Motor neuron (in vitro differentiated cells): ENCODE measurements at regions not wholly inside any gene's neighbourhood (a gene's known extent, or its start where the extent isn't known, plus 50 kb on each side); places are given as distances from the start of the nearest gene placed in this dataset.

Experiments
- ATAC-seq, 8 experiments: fragments of 200-7000 bp; cut with Tn5 transposase; replicated peaks in 6 of 8; 2 replicates each; pipeline ENCODE4 v1.8.0; 2021; ENCODE audit warnings: mild to moderate bottlenecking in 8 of 8, moderate library complexity in 8 of 8
- H3K27ac ChIP-seq, 2 donors: fragments of 250-450 bp; sonication (Bioruptor Pico); 2 replicates each; pipeline ENCODE4 v1.9.0; 2021; ENCODE audit warnings: antibody characterized with exemption in 2 of 2, mild to moderate bottlenecking in 2 of 2, moderate library complexity in 1 of 2
- H3K4me1 ChIP-seq, 2 donors: fragments of 250-450 bp; sonication (Bioruptor Pico); replicated peaks in 1 of 2; 2 replicates each; pipeline ENCODE4 v1.6.1; 2021; ENCODE audit warnings: antibody characterized with exemption in 2 of 2, mild to moderate bottlenecking in 2 of 2, moderate library complexity in 1 of 2
- H3K4me3 ChIP-seq, 5 donors: fragments of 250-450 bp; sonication (Bioruptor Pico); 2 replicates each; pipeline ENCODE4 v1.9.0; 2021; ENCODE audit warnings: antibody characterized with exemption in 5 of 5, mild to moderate bottlenecking in 5 of 5, moderate library complexity in 4 of 5
- WGBS, 10 experiments: fragments of 450-650 bp; shearing (Covaris generic); methylation state at CpG; one replicate each; pipeline ENCODE4 v1.0.0; 2022; 5-methylcytosine and 5-hydroxymethylcytosine counted together
- in situ Hi-C, 9 experiments: fragments of 400-800 bp; cut with MboI; loops; one replicate each; pipeline ENCODE4 v1.15.0; 2021; ENCODE audit warnings: low sequenced_read_pairs in 9 of 9, low pct_unique_long_range_greater_than_20kb in 2 of 9; ENCODE audit not compliant: unreplicated experiment in 9 of 9

GRCh38 chr1:209412036-209412435 lies 171.5 kb upstream of the CAMK1G start:
- ATAC-seq: peak in 2 of 8 experiments; percentile 7 to 35
- H3K27ac ChIP-seq: no peak overlapping the region
- H3K4me1 ChIP-seq: peaks cover 12 to 16% of the 10 kb centered on the region in 2 donors
- H3K4me3 ChIP-seq: no peak overlapping the region
- in situ Hi-C loops: no loop called here

GRCh38 chr1:209412566-209412965 lies 170.9 kb upstream of the CAMK1G start:
- peaks cover 12 to 16% of the 10 kb centered on the region in 2 donors for H3K4me1 ChIP-seq
- in situ Hi-C loops: no loop called here
- no peak overlapping the region for H3K4me3 ChIP-seq
- no peak for ATAC-seq
- WGBS, 10 experiments: 0 to 100% (median 80%) methylated on average over 1 of the region's 1 CpG; no CpG with 5 or more reads in 1 of the 10 experiments
- no peak overlapping the region for H3K27ac ChIP-seq

- Histone ChIP-seq H3K4me3 (no peak overlapping the region), H3K27ac (no peak overlapping the region), H3K4me1 (peaks cover 12 to 16% of the 10 kb centered on the region in 2 donors)
- WGBS, 10 experiments: 87 to 100% (median 100%) methylated on average over 1 to 3 of the region's 3 CpGs; no CpG with 5 or more reads in 2 of the 10 experiments
- in situ Hi-C loops: no loop called here
- no peak for ATAC-seq
Observed at GRCh38 chr1:209413062-209413461, 170.5 kb upstream of the CAMK1G start.

GRCh38 chr1:209414803-209415329 lies 168.6 kb upstream of the CAMK1G start:
- no peak for ATAC-seq
- no peak overlapping the region for H3K4me3 ChIP-seq
- H3K27ac ChIP-seq: no peak overlapping the region
- in situ Hi-C loops: no loop called here
- 67 to 100% (median 87%) methylated on average over 1 to 8 of the region's 8 CpGs; no CpG with 5 or more reads in 2 of the 10 experiments for WGBS, 10 experiments
- H3K4me1 ChIP-seq: peaks cover 12 to 16% of the 10 kb centered on the region in 2 donors

- 14 to 61% (median 50%) methylated on average over 1 to 2 of the region's 2 CpGs; no CpG with 5 or more reads in 4 of the 10 experiments for WGBS, 10 experiments
- H3K27ac ChIP-seq: no peak overlapping the region
- H3K4me1 ChIP-seq: peaks cover 19 to 22% of the 10 kb centered on the region in 2 donors
- no peak overlapping the region for H3K4me3 ChIP-seq
- in situ Hi-C loops: no loop called here
- ATAC-seq: peak in 6 of 8 experiments; percentile 44 to 89 (median 66)
Observed at GRCh38 chr1:209416039-209416438, 167.5 kb upstream of the CAMK1G start.

- Histone ChIP-seq H3K4me3 (no peak overlapping the region), H3K4me1 (peaks cover 19 to 24% of the 10 kb centered on the region in 2 donors), H3K27ac (no peak overlapping the region)
- in situ Hi-C loops: no loop called here
- ATAC-seq: peak in 2 of 8 experiments; percentile 8 to 26
- WGBS, 10 experiments: 30 to 100% (median 90%) methylated on average over 1 to 2 of the region's 2 CpGs; no CpG with 5 or more reads in 1 of the 10 experiments
Observed at GRCh38 chr1:209416716-209417115, 166.8 kb upstream of the CAMK1G start.

GRCh38 chr1:209417761-209418160 lies 165.8 kb upstream of the CAMK1G start:
- H3K27ac ChIP-seq: no peak overlapping the region
- peaks cover 22 to 26% of the 10 kb centered on the region in 2 donors for H3K4me1 ChIP-seq
- 81 to 100% (median 88%) methylated on average over 1 to 3 of the region's 3 CpGs; no CpG with 5 or more reads in 2 of the 10 experiments for WGBS, 10 experiments
- ATAC-seq: no peak
- no peak overlapping the region for H3K4me3 ChIP-seq
- in situ Hi-C loops: no loop called here

GRCh38 chr1:209420276-209420675 lies 163.2 kb upstream of the CAMK1G start:
- Histone ChIP-seq H3K4me1 (peaks cover 29 to 35% of the 10 kb centered on the region in 2 donors), H3K4me3 (no peak overlapping the region), H3K27ac (no peak overlapping the region)
- ATAC-seq: no peak
- 66 to 100% (median 93%) methylated on average over 1 to 4 of the region's 4 CpGs; no CpG with 5 or more reads in 1 of the 10 experiments for WGBS, 10 experiments
- in situ Hi-C loops: no loop called here

GRCh38 chr1:209421186-209421585 lies 162.3 kb upstream of the CAMK1G start:
- Histone ChIP-seq H3K4me3 (no peak overlapping the region), H3K27ac (no peak overlapping the region), H3K4me1 (peaks cover 31 to 35% of the 10 kb centered on the region in 2 donors)
- in situ Hi-C loops: no loop called here
- no peak for ATAC-seq
- 17 to 100% (median 85%) methylated on average over 1 to 4 of the region's 4 CpGs; no CpG with 5 or more reads in 2 of the 10 experiments for WGBS, 10 experiments

- WGBS, 10 experiments: 30 to 90% (median 54%) methylated on average over 1 to 5 of the region's 5 CpGs; no CpG with 5 or more reads in 1 of the 10 experiments
- H3K4me1 ChIP-seq: peaks cover 30 to 32% of the 10 kb centered on the region in 2 donors
- in situ Hi-C loops: no loop called here
- no peak overlapping the region for H3K27ac ChIP-seq
- peak in 2 of 8 experiments; percentile 16 to 53 for ATAC-seq
- H3K4me3 ChIP-seq: no peak overlapping the region
Observed at GRCh38 chr1:209421978-209422680, 161.4 kb upstream of the CAMK1G start.

- Histone ChIP-seq H3K4me3 (no peak overlapping the region), H3K27ac (no peak overlapping the region), H3K4me1 (peaks cover 26 to 31% of the 10 kb centered on the region in 2 donors)
- ATAC-seq: peak in 1 of 8 experiments; percentile 17
- 20 to 100% (median 84%) methylated on average over 1 to 5 of the region's 5 CpGs; no CpG with 5 or more reads in 2 of the 10 experiments for WGBS, 10 experiments
- in situ Hi-C loops: no loop called here
Observed at GRCh38 chr1:209425959-209426358, 157.6 kb upstream of the CAMK1G start.

GRCh38 chr1:209427277-209427676 lies 156.2 kb upstream of the CAMK1G start:
- in situ Hi-C loops: no loop called here
- Histone ChIP-seq H3K4me1 (peaks cover 18 to 20% of the 10 kb centered on the region in 2 donors), H3K4me3 (no peak overlapping the region), H3K27ac (no peak overlapping the region)
- no peak for ATAC-seq
- 52 to 76% (median 67%) methylated on average over 1 to 6 of the region's 7 CpGs; no CpG with 5 or more reads in 3 of the 10 experiments for whole genome bisulfite sequencing, 10 experiments

- no peak overlapping the region for H3K4me3 ChIP-seq
- 20 to 100% (median 76%) methylated on average over 1 to 6 of the region's 9 CpGs; no CpG with 5 or more reads in 4 of the 10 experiments for WGBS, 10 experiments
- H3K4me1 ChIP-seq: peaks cover 21 to 25% of the 10 kb centered on the region in 2 donors
- no peak for ATAC-seq
- in situ Hi-C loops: no loop called here
- no peak overlapping the region for H3K27ac ChIP-seq
Observed at GRCh38 chr1:209427811-209428210, 155.7 kb upstream of the CAMK1G start.
